Trophoblast cell (in vitro differentiated cells and primary cell): ENCODE measurements at regions not wholly inside any gene's neighbourhood (a gene's known extent, or its start where the extent isn't known, plus 50 kb on each side); places are given as distances from the start of the nearest gene placed in this dataset.

Experiments used
- DNase-seq, 2 donors: peaks; one replicate each; pipeline ENCODE4 v3.0.0-alpha.2; 2016
- H2AFZ ChIP-seq: 2 replicates; pipeline ENCODE4 v1.6.1; 2013; ENCODE audit warnings: low read length, moderate library complexity, mild to moderate bottlenecking; ENCODE audit not compliant: insufficient read depth, poor library complexity
- H2AK5ac ChIP-seq: 2 replicates; pipeline ENCODE4 v1.6.1; 2013; ENCODE audit warnings: mild to moderate bottlenecking, low read length
- H2BK120ac ChIP-seq: 2 replicates; pipeline ENCODE4 v1.6.1; 2013; ENCODE audit warnings: low read length, mild to moderate bottlenecking, moderate library complexity; ENCODE audit not compliant: insufficient read depth, poor library complexity
- H2BK12ac ChIP-seq: 2 replicates; pipeline ENCODE4 v1.6.1; 2013; ENCODE audit warnings: mild to moderate bottlenecking, low read length, moderate library complexity
- H2BK5ac ChIP-seq: 2 replicates; pipeline ENCODE4 v1.6.1; 2013; ENCODE audit warnings: low read length, low read depth, moderate library complexity, mild to moderate bottlenecking; ENCODE audit not compliant: poor library complexity
- H3K14ac ChIP-seq: 2 replicates; pipeline ENCODE4 v1.6.1; 2013; ENCODE audit warnings: mild to moderate bottlenecking, low read length
- H3K18ac ChIP-seq: 2 replicates; pipeline ENCODE4 v1.6.1; 2013; ENCODE audit warnings: mild to moderate bottlenecking, low read length
- H3K23ac ChIP-seq: 2 replicates; pipeline ENCODE4 v1.6.1; 2013; ENCODE audit warnings: low read length
- H3K27ac ChIP-seq: 2 replicates; pipeline ENCODE4 v1.5.1; 2013; ENCODE audit warnings: low read depth, mild to moderate bottlenecking, inconsistent platforms, low read length, moderate library complexity
- H3K27me3 ChIP-seq: 2 replicates; pipeline ENCODE4 v1.6.1; 2013; ENCODE audit warnings: inconsistent platforms, mild to moderate bottlenecking, low read length, moderate library complexity; ENCODE audit not compliant: insufficient read depth
- H3K36me3 ChIP-seq, 2 experiments: 1 replicate in 1 of 2; 2 replicates in 1 of 2; pipeline ENCODE4 v1.6.1; 2013; ENCODE audit warnings: low read length in 2 of 2, mild to moderate bottlenecking in 2 of 2, moderate library complexity in 1 of 2; ENCODE audit not compliant: insufficient read depth in 2 of 2, control insufficient read depth in 1 of 2
- H3K4ac ChIP-seq: 2 replicates; pipeline ENCODE4 v1.6.1; 2013; ENCODE audit warnings: low read depth, mild to moderate bottlenecking, low read length, moderate library complexity
- H3K4me1 ChIP-seq, 2 experiments: 1 replicate in 1 of 2; 2 replicates in 1 of 2; pipeline ENCODE4 v1.6.1; 2013; ENCODE audit warnings: low read length in 2 of 2, mild to moderate bottlenecking in 2 of 2, moderate library complexity in 1 of 2; ENCODE audit not compliant: insufficient read depth in 2 of 2, control insufficient read depth in 1 of 2
- H3K4me2 ChIP-seq: 2 replicates; pipeline ENCODE4 v1.6.1; 2013; ENCODE audit warnings: inconsistent platforms, mild to moderate bottlenecking, low read length, moderate library complexity
- H3K4me3 ChIP-seq: 2 replicates; pipeline ENCODE4 v1.5.1; 2013; ENCODE audit warnings: mild to moderate bottlenecking, low read depth, low read length, inconsistent platforms
- H3K79me1 ChIP-seq: one replicate; pipeline ENCODE4 v1.6.1; 2013; ENCODE audit warnings: low read length
- H3K79me2 ChIP-seq: 2 replicates; pipeline ENCODE4 v1.6.1; 2013; ENCODE audit warnings: low read length, mild to moderate bottlenecking; ENCODE audit not compliant: control insufficient read depth, insufficient read depth, poor library complexity
- H3K9ac ChIP-seq: 2 replicates; pipeline ENCODE4 v1.6.1; 2013; ENCODE audit warnings: mild to moderate bottlenecking, low read length
- H3K9me3 ChIP-seq: 2 replicates; pipeline ENCODE4 v1.6.1; 2013; ENCODE audit warnings: low read depth, mild to moderate bottlenecking, control low read depth, inconsistent platforms, low read length; ENCODE audit not compliant: insufficient read depth
- H4K12ac ChIP-seq: 2 replicates; pipeline ENCODE4 v1.6.1; 2013; ENCODE audit warnings: low read depth, mild to moderate bottlenecking, low read length, moderate library complexity
- H4K8ac ChIP-seq: 2 replicates; pipeline ENCODE4 v1.6.1; 2013; ENCODE audit warnings: low read depth, mild to moderate bottlenecking, low read length, moderate library complexity
- H4K91ac ChIP-seq: one replicate; pipeline ENCODE4 v1.6.1; 2013; ENCODE audit warnings: low read depth, mild to moderate bottlenecking, low read length, moderate library complexity
- WGBS: extraction: QIAGEN DNeasy Blood & Tissue Kit; methylation state at CpG from one replicate; pipeline ENCODE4 v1.1.7; 2013; ENCODE audit warnings: missing lambda C conversion rate; ENCODE audit not compliant: insufficient read length, insufficient coverage; ENCODE audit errors: extremely low coverage; 5-methylcytosine and 5-hydroxymethylcytosine counted together

- Histone ChIP-seq H2BK12ac (no peak overlapping the region), H4K91ac (no peak overlapping the region), H2AFZ (no peak overlapping the region), H2BK5ac (no peak overlapping the region), H3K9ac (no peak overlapping the region), H4K8ac (no peak overlapping the region), H3K79me1 (no peaks in the 10 kb centered on the region), H3K9me3 (peaks cover 2% of the 10 kb centered on the region), H2AK5ac (no peak overlapping the region), H3K36me3 (no peaks in the 10 kb centered on the region), H4K12ac (no peak overlapping the region), H3K18ac (no peak overlapping the region), H2BK120ac (no peak overlapping the region), H3K4me1 (peaks cover 2 to 10% of the 10 kb centered on the region in 2 experiments), H3K23ac (no peak overlapping the region), H3K4me3 (no peak overlapping the region), H3K27ac (peak overlapping the region; percentile 32), H3K14ac (no peak overlapping the region), H3K4ac (no peak overlapping the region), H3K79me2 (no peaks in the 10 kb centered on the region), H3K4me2 (no peak overlapping the region), H3K27me3 (no peaks in the 10 kb centered on the region)
- DNase-seq: peak; percentile 79 to 90
- WGBS: no CpG with 5 or more reads among the region's 1 CpG
Observed at GRCh38 chr18:39523281-39523680, 1957.7 kb upstream of the CELF4 start.

GRCh38 chr18:39521164-39521563 is 1955.6 kb upstream of the CELF4 start:
- Histone ChIP-seq H4K8ac (no peak overlapping the region), H3K36me3 (no peaks in the 10 kb centered on the region), H3K9ac (no peak overlapping the region), H4K91ac (no peak overlapping the region), H2BK12ac (no peak overlapping the region), H3K4me3 (no peak overlapping the region), H2BK5ac (no peak overlapping the region), H4K12ac (no peak overlapping the region), H2AK5ac (no peak overlapping the region), H2BK120ac (no peak overlapping the region), H3K14ac (no peak overlapping the region), H3K79me2 (no peaks in the 10 kb centered on the region), H2AFZ (no peak overlapping the region), H3K9me3 (no peaks in the 10 kb centered on the region), H3K79me1 (no peaks in the 10 kb centered on the region), H3K27me3 (no peaks in the 10 kb centered on the region), H3K4me1 (peaks cover 2 to 10% of the 10 kb centered on the region in 2 experiments), H3K4ac (no peak overlapping the region), H3K23ac (no peak overlapping the region), H3K27ac (no peak overlapping the region), H3K4me2 (no peak overlapping the region), H3K18ac (no peak overlapping the region)
- DNase-seq: no peak

DNA sequence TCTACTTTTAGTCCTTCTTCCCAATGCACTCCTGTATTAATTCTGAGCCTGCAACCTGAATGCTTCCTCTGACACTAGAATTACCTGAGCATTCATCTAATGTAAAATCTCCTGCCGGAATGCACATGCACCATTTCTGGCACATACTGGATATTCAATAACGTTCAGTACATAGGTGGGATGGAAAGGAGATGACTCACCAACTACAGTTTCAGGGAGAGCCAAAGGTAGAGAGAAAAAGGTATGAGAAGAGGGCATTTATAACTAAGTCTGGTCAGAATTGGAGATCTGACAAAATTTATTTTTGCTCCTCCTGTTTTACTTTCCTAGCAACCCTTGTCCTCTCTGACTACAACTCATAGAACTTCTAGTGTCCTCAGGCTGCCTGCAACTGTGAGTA is 1954.1 kb upstream of the CELF4 start:
- Histone ChIP-seq H3K9ac (no peak overlapping the region), H4K91ac (no peak overlapping the region)
- WGBS: no CpG with 5 or more reads among the region's 2 CpGs

DNA sequence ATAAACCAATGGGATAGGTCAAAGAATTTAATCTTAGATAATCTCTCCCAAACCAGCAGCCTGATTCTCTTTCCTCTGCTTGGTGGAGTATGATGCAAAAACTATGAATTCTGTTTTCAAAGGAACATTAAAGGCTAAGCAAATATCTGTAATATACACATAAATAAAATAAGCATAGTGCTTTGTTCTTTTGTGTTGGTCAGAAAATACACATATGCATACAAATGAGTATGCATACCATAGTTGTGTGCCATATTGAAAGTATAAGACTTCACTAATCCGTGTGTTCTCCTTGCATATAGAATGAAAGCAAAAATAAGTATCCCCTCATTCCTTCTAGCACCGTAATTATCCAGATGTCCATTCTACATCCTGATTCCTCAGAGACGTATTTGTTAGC is 1949.7 kb upstream of the CELF4 start:
- Histone ChIP-seq H3K9me3 (no peaks in the 10 kb centered on the region), H2BK12ac (no peak overlapping the region), H4K12ac (no peak overlapping the region), H3K36me3 (no peaks in the 10 kb centered on the region), H2AK5ac (no peak overlapping the region), H3K23ac (no peak overlapping the region), H4K91ac (no peak overlapping the region), H3K27ac (no peak overlapping the region), H3K79me2 (no peaks in the 10 kb centered on the region), H3K4me3 (no peak overlapping the region), H3K27me3 (no peaks in the 10 kb centered on the region), H3K4me1 (peaks cover 0 to 3% of the 10 kb centered on the region in 2 experiments), H3K14ac (no peak overlapping the region), H3K18ac (no peak overlapping the region), H3K79me1 (no peaks in the 10 kb centered on the region), H4K8ac (no peak overlapping the region), H2BK120ac (no peak overlapping the region), H2BK5ac (no peak overlapping the region), H3K4me2 (no peak overlapping the region), H3K9ac (no peak overlapping the region), H3K4ac (no peak overlapping the region), H2AFZ (no peak overlapping the region)
- no peak for DNase-seq
- no CpG with 5 or more reads among the region's 3 CpGs for WGBS

More for the DNA sequence above, 1954.1 kb upstream of the CELF4 start:
- H4K12ac ChIP-seq: no peak overlapping the region
- H3K4ac ChIP-seq: no peak overlapping the region
- peak overlapping the region; percentile 38 for H3K4me2 ChIP-seq
- H2BK120ac ChIP-seq: no peak overlapping the region
- no peaks in the 10 kb centered on the region for H3K79me1 ChIP-seq
- DNase-seq: peak; percentile 10 to 66
- no peak overlapping the region for H2BK5ac ChIP-seq
- no peak overlapping the region for H2AK5ac ChIP-seq
- no peaks in the 10 kb centered on the region for H3K36me3 ChIP-seq
- no peak overlapping the region for H3K18ac ChIP-seq
- H3K4me1 ChIP-seq: peaks cover 1 to 9% of the 10 kb centered on the region in 2 experiments
- no peaks in the 10 kb centered on the region for H3K79me2 ChIP-seq
- H3K27me3 ChIP-seq: no peaks in the 10 kb centered on the region
- H3K14ac ChIP-seq: no peak overlapping the region
- H3K4me3 ChIP-seq: no peak overlapping the region
- H3K23ac ChIP-seq: no peak overlapping the region
- H4K8ac ChIP-seq: no peak overlapping the region
- no peaks in the 10 kb centered on the region for H3K9me3 ChIP-seq
- no peak overlapping the region for H2BK12ac ChIP-seq
- no peak overlapping the region for H2AFZ ChIP-seq
- peak overlapping the region; percentile 70 for H3K27ac ChIP-seq
